Stimulated activated CD4-positive, alpha-beta T cell treated with anti-CD3 and anti-CD28 coated beads, Interleukin-4, amount 100 ng/mL, for 24 hours (primary cell): ENCODE measurements at regions not wholly inside any gene's neighbourhood (a gene's known extent, or its start where the extent isn't known, plus 50 kb on each side); places are given as distances from the start of the nearest gene placed in this dataset.
A peak's percentile ranks its signal among the peaks of the same experiment; 100 is the strongest.

Experiments
- DNase-seq: peaks from one replicate; pipeline ENCODE4 v3.0.0-alpha.2; 2020

GRCh38 chr5:129821477-129822131, 73.7 kb downstream of the MINAR2 start:
- no peak for DNase-seq

- DNase-seq = no peak
Observed at GRCh38 chr5:129830288-129830687, 74.0 kb upstream of the CHSY3 start.

- DNase-seq = no peak
Observed at GRCh38 chr5:129836321-129836720, 67.9 kb upstream of the CHSY3 start.

- DNase-seq = no peak
Observed at GRCh38 chr5:129844764-129845163, 59.5 kb upstream of the CHSY3 start.

- peak; percentile 76 for DNase-seq
Observed at GRCh38 chr5:129852747-129853352, 51.4 kb upstream of the CHSY3 start.

- DNase-seq = no peak
Observed at GRCh38 chr5:129853588-129853987, 50.7 kb upstream of the CHSY3 start.
